ENCODE measurements at regions not wholly inside any gene's neighbourhood (a gene's known extent, or its start where the extent isn't known, plus 50 kb on each side); places are given as distances from the start of the nearest gene placed in this dataset.

- TF ChIP-seq CTCF (IDR thresholded peaks at IDR 0.05) (no peak), POLR2A (IDR thresholded peaks at IDR 0.05) (no peak)
- H3K4me3 ChIP-seq (ENCODE audit: low read depth, poor library complexity, severe bottlenecking), result no peak overlapping the region
- intact Hi-C loops (cut with DNase I; ENCODE audit: low total_unique reads), result no loop called here
- no peak for DNase-seq (ENCODE audit: low spot score in 2 of 2)
- 87 to 88% methylated on average over 11 of the region's 11 CpGs for WGBS, 2 donors
These were observed 77.7 kb downstream of the MAP1LC3B2 start for GRCh38 chr12:116636608-116637519.

DNA sequence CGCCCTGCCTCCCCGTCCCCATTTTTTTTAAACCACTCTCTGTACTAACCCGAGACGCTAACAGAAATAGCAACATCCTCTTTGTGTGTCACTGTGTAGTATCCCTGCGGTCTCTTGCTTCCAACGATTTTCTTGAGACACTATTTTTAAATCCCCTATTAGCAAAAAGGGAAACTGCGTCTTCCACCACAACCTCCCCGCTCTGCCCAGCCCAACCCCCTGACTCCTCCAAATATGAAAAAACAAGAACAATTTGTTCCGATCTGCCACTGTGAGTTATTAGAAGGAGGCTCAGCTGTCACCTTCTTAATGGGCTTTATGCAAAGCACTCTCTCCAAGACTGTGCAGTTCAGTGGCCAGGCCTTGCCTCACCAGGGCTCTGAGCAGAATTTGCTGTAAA lies 76.3 kb downstream of the MAP1LC3B2 start:
- no peak for TF ChIP-seq CTCF (IDR thresholded peaks at IDR 0.05)
- TF ChIP-seq POLR2A (IDR thresholded peaks at IDR 0.05), result no peak
- 70 to 78% methylated on average over 9 of the region's 9 CpGs for WGBS, 2 donors
- DNase-seq (ENCODE audit: low spot score in 2 of 2), result no peak
- H3K4me3 ChIP-seq (ENCODE audit: low read depth, poor library complexity, severe bottlenecking), result no peak overlapping the region
- intact Hi-C loops (cut with DNase I; ENCODE audit: low total_unique reads), result no loop called here

GRCh38 chr12:116633476-116633875 lies 74.3 kb downstream of the MAP1LC3B2 start:
- 75 to 78% methylated on average over 5 of the region's 5 CpGs for whole genome bisulfite sequencing, 2 donors
- intact Hi-C loops (cut with DNase I; ENCODE audit: low total_unique reads), result no loop called here
- H3K4me3 ChIP-seq (ENCODE audit: low read depth, poor library complexity, severe bottlenecking), result no peak overlapping the region
- DNase-seq (ENCODE audit: low spot score in 2 of 2), result no peak
- no peak for TF ChIP-seq POLR2A (IDR thresholded peaks at IDR 0.05)

DNA sequence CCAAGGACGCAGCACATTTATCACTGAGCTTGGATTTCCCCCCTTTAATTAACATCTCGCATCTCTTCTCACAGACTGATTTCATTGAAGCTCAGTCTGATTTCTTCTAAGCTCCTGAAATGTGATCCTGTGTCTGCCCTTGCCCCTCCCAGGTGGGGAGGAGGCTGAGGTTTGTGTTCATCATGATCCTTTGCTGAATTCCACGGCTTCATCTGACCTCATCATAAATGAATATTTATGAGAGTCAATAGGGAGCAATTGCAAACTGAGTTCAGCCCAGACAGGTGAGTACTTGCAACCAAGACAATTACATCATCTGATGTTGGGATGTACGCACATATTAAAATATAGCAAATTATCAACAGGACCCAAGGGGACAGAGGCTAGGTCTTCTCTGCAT lies 72.4 kb downstream of the MAP1LC3B2 start:
- TF ChIP-seq CTCF (IDR thresholded peaks at IDR 0.05), result no peak
- no peak for TF ChIP-seq POLR2A (IDR thresholded peaks at IDR 0.05)
- intact Hi-C loops (cut with DNase I; ENCODE audit: low total_unique reads), result no loop called here
- no peak overlapping the region for H3K4me3 ChIP-seq (ENCODE audit: low read depth, poor library complexity, severe bottlenecking)
- 64 to 66% methylated on average over 4 of the region's 4 CpGs for WGBS, 2 donors
- no peak for DNase-seq (ENCODE audit: low spot score in 2 of 2)

DNA sequence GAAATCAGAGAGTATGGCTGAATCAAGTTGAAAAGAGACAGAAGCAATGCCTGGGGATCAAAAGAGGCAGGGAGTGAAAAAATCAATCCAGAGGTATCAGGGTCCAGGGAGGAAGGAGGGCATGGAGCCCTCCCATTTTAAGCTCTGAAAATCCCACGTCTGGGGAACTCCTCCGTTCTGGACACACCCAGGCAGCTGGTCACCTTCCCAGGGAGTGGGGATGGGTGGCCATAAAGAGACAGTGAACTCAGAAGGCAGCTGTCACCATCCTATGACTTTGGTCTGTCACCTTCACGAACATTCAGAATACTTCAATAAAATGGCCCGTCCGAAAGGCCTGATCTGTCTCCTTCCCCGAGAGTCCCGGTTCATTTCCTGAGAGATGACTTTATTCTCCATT lies 71.6 kb downstream of the MAP1LC3B2 start:
- intact Hi-C loops (cut with DNase I; ENCODE audit: low total_unique reads), result no loop called here
- TF ChIP-seq POLR2A (IDR thresholded peaks at IDR 0.05), result no peak
- no peak for TF ChIP-seq CTCF (IDR thresholded peaks at IDR 0.05)
- no peak for DNase-seq (ENCODE audit: low spot score in 2 of 2)
- WGBS, 2 donors, result 75 to 82% methylated on average over 7 of the region's 7 CpGs
- H3K4me3 ChIP-seq (ENCODE audit: low read depth, poor library complexity, severe bottlenecking), result no peak overlapping the region

- H3K4me3 ChIP-seq (ENCODE audit: low read depth, poor library complexity, severe bottlenecking), result no peak overlapping the region
- TF ChIP-seq POLR2A (IDR thresholded peaks at IDR 0.05), result no peak
- TF ChIP-seq CTCF (IDR thresholded peaks at IDR 0.05), result no peak
- intact Hi-C loops (cut with DNase I; ENCODE audit: low total_unique reads), result no loop called here
- DNase-seq (ENCODE audit: low spot score in 2 of 2), result peak in 1 of 2 donors; percentile 86
- 58 to 75% methylated on average over 10 of the region's 10 CpGs for WGBS, 2 donors
These were observed 70.3 kb downstream of the MAP1LC3B2 start for GRCh38 chr12:116629480-116629879.

Data from lower leg skin (tissue), 4 donors.